ENCODE measurements at regions not wholly inside any gene's neighbourhood (a gene's known extent, or its start where the extent isn't known, plus 50 kb on each side); places are given as distances from the start of the nearest gene placed in this dataset.

- Histone ChIP-seq H3K4me2 (ENCODE audit: insufficient read depth, low read length) (no peak overlapping the region), H3K4me3 (ENCODE audit: low read depth in 1 of 2, low read length in 2 of 2) (no peak overlapping the region), H3K27ac (ENCODE audit: low read length) (no peak overlapping the region), H3K36me3 (ENCODE audit: insufficient read depth, low read length) (no peaks in the 10 kb centered on the region), H4K20me1 (ENCODE audit: insufficient read depth, low read length) (no peaks in the 10 kb centered on the region), H3K4me1 (ENCODE audit: insufficient read depth, low read length) (no peaks in the 10 kb centered on the region), H3K9me3 (ENCODE audit: insufficient read depth, low read length, severe bottlenecking) (peaks cover 3% of the 10 kb centered on the region), H3K9ac (ENCODE audit: low read depth, low read length) (no peak overlapping the region), H2AFZ (ENCODE audit: low read depth, low read length) (no peak overlapping the region), H3K79me2 (ENCODE audit: insufficient read depth, low read length) (no peaks in the 10 kb centered on the region), H3K27me3 (ENCODE audit: insufficient read depth, low read length, poor library complexity) (no peaks in the 10 kb centered on the region)
- TF ChIP-seq, protein P1, sequence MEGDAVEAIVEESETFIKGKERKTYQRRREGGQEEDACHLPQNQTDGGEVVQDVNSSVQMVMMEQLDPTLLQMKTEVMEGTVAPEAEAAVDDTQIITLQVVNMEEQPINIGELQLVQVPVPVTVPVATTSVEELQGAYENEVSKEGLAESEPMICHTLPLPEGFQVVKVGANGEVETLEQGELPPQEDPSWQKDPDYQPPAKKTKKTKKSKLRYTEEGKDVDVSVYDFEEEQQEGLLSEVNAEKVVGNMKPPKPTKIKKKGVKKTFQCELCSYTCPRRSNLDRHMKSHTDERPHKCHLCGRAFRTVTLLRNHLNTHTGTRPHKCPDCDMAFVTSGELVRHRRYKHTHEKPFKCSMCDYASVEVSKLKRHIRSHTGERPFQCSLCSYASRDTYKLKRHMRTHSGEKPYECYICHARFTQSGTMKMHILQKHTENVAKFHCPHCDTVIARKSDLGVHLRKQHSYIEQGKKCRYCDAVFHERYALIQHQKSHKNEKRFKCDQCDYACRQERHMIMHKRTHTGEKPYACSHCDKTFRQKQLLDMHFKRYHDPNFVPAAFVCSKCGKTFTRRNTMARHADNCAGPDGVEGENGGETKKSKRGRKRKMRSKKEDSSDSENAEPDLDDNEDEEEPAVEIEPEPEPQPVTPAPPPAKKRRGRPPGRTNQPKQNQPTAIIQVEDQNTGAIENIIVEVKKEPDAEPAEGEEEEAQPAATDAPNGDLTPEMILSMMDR (IDR thresholded peaks at IDR 0.05; ENCODE audit: borderline replicate concordance, extremely low read depth, low read length, poor library complexity, severe bottlenecking), result no peak
- TF ChIP-seq EZH2 (IDR thresholded peaks at IDR 0.05; ENCODE audit: borderline replicate concordance, low read depth, low read length, severe bottlenecking), result no peak
- DNase-seq, result no peak
- no peak for ATAC-seq (ENCODE audit: insufficient read depth, low read depth)
Measured at GRCh38 chr11:105449100-105449734, 160.7 kb upstream of the GRIA4 start.

DNA sequence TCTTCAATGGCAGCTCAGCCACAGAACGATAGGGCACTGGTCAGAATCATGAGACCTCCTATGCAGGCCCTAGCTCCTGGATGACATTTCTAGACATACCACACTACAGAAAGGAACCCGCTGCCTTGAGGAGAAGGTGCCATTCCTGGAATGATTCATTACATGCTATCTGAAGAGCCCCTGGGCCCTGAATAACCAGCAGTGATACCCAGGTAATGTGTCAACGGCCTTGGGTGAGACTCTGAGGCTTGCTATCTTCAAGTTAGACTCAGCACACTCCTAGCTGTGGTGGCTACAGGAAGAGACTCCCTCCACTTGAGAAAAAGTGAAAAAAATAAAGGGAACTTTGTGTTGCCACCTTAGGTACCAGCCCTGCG, 161.2 kb upstream of the GRIA4 start:
- Histone ChIP-seq H3K4me3 (ENCODE audit: low read depth in 1 of 2, low read length in 2 of 2) (no peak overlapping the region), H4K20me1 (ENCODE audit: insufficient read depth, low read length) (no peaks in the 10 kb centered on the region), H3K27ac (ENCODE audit: low read length) (no peak overlapping the region), H2AFZ (ENCODE audit: low read depth, low read length) (no peak overlapping the region), H3K4me2 (ENCODE audit: insufficient read depth, low read length) (no peak overlapping the region), H3K36me3 (ENCODE audit: insufficient read depth, low read length) (no peaks in the 10 kb centered on the region), H3K9me3 (ENCODE audit: insufficient read depth, low read length, severe bottlenecking) (peaks cover 7% of the 10 kb centered on the region), H3K4me1 (ENCODE audit: insufficient read depth, low read length) (no peaks in the 10 kb centered on the region), H3K9ac (ENCODE audit: low read depth, low read length) (no peak overlapping the region), H3K79me2 (ENCODE audit: insufficient read depth, low read length) (no peaks in the 10 kb centered on the region), H3K27me3 (ENCODE audit: insufficient read depth, low read length, poor library complexity) (no peaks in the 10 kb centered on the region)
- ATAC-seq (ENCODE audit: insufficient read depth, low read depth) (no peak), DNase-seq (no peak)
- no peak for TF ChIP-seq EZH2 (IDR thresholded peaks at IDR 0.05; ENCODE audit: borderline replicate concordance, low read depth, low read length, severe bottlenecking)
- TF ChIP-seq, protein P1 (IDR thresholded peaks at IDR 0.05; ENCODE audit: borderline replicate concordance, extremely low read depth, low read length, poor library complexity, severe bottlenecking), result no peak

DNA sequence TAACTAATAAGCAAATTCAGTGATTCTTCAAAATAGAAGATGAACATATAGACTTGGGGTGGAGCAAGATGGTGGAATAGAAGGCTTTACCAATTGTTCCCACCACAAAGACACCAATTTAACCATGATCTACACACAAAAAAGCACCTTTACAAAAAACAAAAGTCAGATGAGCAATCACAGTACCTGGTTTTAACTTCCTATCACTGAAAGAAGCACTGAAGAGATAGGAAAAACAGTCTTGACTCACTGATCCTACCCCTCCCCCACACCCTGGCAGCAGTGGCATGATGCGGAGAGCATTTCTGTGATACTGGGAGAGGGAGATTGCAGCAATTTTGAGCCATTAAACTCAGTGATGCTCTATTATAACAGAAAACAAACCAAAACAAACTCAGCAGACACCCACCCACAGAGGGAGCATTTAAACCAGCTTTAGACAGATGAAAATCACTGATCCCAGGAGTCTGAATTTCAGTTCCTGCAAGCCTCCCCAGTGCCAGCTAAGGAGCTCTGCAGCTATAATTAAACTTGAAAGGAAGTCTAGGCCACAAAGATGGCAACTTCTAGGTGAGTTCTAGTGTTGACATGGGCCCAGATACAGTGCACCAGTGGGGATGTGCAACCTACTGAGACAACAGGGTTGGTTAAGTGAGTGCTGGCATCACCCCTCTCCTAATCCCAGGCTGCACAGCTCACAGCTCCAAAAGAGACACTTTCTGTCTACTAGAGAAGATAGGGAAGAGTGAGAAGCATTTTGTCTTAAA, 161.8 kb upstream of the GRIA4 start:
- Histone ChIP-seq H3K79me2 (ENCODE audit: insufficient read depth, low read length) (no peaks in the 10 kb centered on the region), H2AFZ (ENCODE audit: low read depth, low read length) (no peak overlapping the region), H3K27me3 (ENCODE audit: insufficient read depth, low read length, poor library complexity) (no peaks in the 10 kb centered on the region), H3K9ac (ENCODE audit: low read depth, low read length) (no peak overlapping the region), H3K27ac (ENCODE audit: low read length) (no peak overlapping the region), H3K36me3 (ENCODE audit: insufficient read depth, low read length) (no peaks in the 10 kb centered on the region), H3K4me2 (ENCODE audit: insufficient read depth, low read length) (no peak overlapping the region), H3K9me3 (ENCODE audit: insufficient read depth, low read length, severe bottlenecking) (peaks cover 10% of the 10 kb centered on the region), H3K4me1 (ENCODE audit: insufficient read depth, low read length) (no peaks in the 10 kb centered on the region), H4K20me1 (ENCODE audit: insufficient read depth, low read length) (no peaks in the 10 kb centered on the region), H3K4me3 (ENCODE audit: low read depth in 1 of 2, low read length in 2 of 2) (no peak overlapping the region)
- no peak for DNase-seq
- TF ChIP-seq, protein P1 (IDR thresholded peaks at IDR 0.05; ENCODE audit: borderline replicate concordance, extremely low read depth, low read length, poor library complexity, severe bottlenecking), result no peak
- no peak for TF ChIP-seq EZH2 (IDR thresholded peaks at IDR 0.05; ENCODE audit: borderline replicate concordance, low read depth, low read length, severe bottlenecking)
- ATAC-seq (ENCODE audit: insufficient read depth, low read depth), result no peak; the same call in 2 of the 3 replicates

All from DND-41 (cell line).